HG03432 (cell line): ENCODE measurements at regions not wholly inside any gene's neighbourhood (a gene's known extent, or its start where the extent isn't known, plus 50 kb on each side); places are given as distances from the start of the nearest gene placed in this dataset.

ENCODE experiments used
- ATAC-seq: cut with Tn5 transposase; IDR thresholded peaks from one replicate; pipeline ENCODE4 v1.9.1; 2021; ENCODE audit warnings: mild to moderate bottlenecking, moderate library complexity; ENCODE audit not compliant: unreplicated experiment

- ATAC-seq: no peak
Observed at GRCh38 chr13:111472559-111473460, 152.4 kb downstream of the TEX29 start.

GRCh38 chr13:111474136-111475002 is 153.9 kb downstream of the TEX29 start:
- no peak for ATAC-seq

- no peak for ATAC-seq
Observed at GRCh38 chr13:111475488-111475887, 155.0 kb downstream of the TEX29 start.

GRCh38 chr13:111476197-111476596 is 155.8 kb downstream of the TEX29 start:
- ATAC-seq: no peak

GRCh38 chr13:111479412-111479811 is 159.0 kb downstream of the TEX29 start:
- no peak for ATAC-seq

- ATAC-seq: no peak
Observed at GRCh38 chr13:111480503-111480902, 160.1 kb downstream of the TEX29 start.

- no peak for ATAC-seq
Observed at GRCh38 chr13:111480976-111481375, 160.5 kb downstream of the TEX29 start.

- no peak for ATAC-seq
Observed at GRCh38 chr13:111482126-111482525, 161.7 kb downstream of the TEX29 start.

GRCh38 chr13:111482806-111483620 is 162.6 kb downstream of the TEX29 start:
- no peak for ATAC-seq

- ATAC-seq: no peak
Observed at GRCh38 chr13:111483621-111483987, 163.2 kb downstream of the TEX29 start.

- no peak for ATAC-seq
Observed at GRCh38 chr13:111484141-111484925, 163.9 kb downstream of the TEX29 start.

GRCh38 chr13:111484959-111485358 is 164.5 kb downstream of the TEX29 start:
- no peak for ATAC-seq

GRCh38 chr13:111485491-111486250 is 165.2 kb downstream of the TEX29 start:
- ATAC-seq: no peak

- no peak for ATAC-seq
Observed at GRCh38 chr13:111486331-111486730, 165.9 kb downstream of the TEX29 start.

GRCh38 chr13:111486801-111487200 is 166.4 kb downstream of the TEX29 start:
- no peak for ATAC-seq

GRCh38 chr13:111488486-111489132 is 168.2 kb downstream of the TEX29 start:
- ATAC-seq: no peak

GRCh38 chr13:111489301-111489700 is 168.9 kb downstream of the TEX29 start:
- ATAC-seq: no peak

- ATAC-seq: no peak
Observed at GRCh38 chr13:111490611-111491010, 170.2 kb downstream of the TEX29 start.

- no peak for ATAC-seq
Observed at GRCh38 chr13:111491021-111491420, 170.6 kb downstream of the TEX29 start.
